NCI-H510A (cell line): ENCODE measurements at regions not wholly inside any gene's neighbourhood (a gene's known extent, or its start where the extent isn't known, plus 50 kb on each side); places are given as distances from the start of the nearest gene placed in this dataset.
"Not testable (repeated sequence)": the region's sequence is repeated elsewhere in the genome, so short reads cannot be mapped to it uniquely, and the experiment has no call there.

Experiments
- DNase-seq: peaks from one replicate; lab custom pipeline; 2025; lab: John Stamatoyannopoulos, UW

GRCh38 chrX:77160301-77160700 is 286.9 kb upstream of the FGF16 start:
- DNase-seq = no peak

- DNase-seq = no peak
Observed at GRCh38 chrX:77162777-77163176, 284.4 kb upstream of the FGF16 start.

GRCh38 chrX:77167993-77168392 is 279.2 kb upstream of the FGF16 start:
- DNase-seq = no peak

- DNase-seq = no peak
Observed at GRCh38 chrX:77174680-77175519, 272.3 kb upstream of the FGF16 start.

GRCh38 chrX:77200663-77201062 is 246.5 kb upstream of the FGF16 start:
- DNase-seq = no peak

GRCh38 chrX:77223046-77223445 is 224.1 kb upstream of the FGF16 start:
- no peak for DNase-seq

- DNase-seq = no peak
Observed at GRCh38 chrX:77264490-77264889, 182.7 kb upstream of the FGF16 start.

GRCh38 chrX:77275392-77275791 is 171.8 kb upstream of the FGF16 start:
- DNase-seq = no peak

GRCh38 chrX:77276742-77277141 is 170.4 kb upstream of the FGF16 start:
- no peak for DNase-seq

- no peak for DNase-seq
Observed at GRCh38 chrX:77277911-77278310, 169.3 kb upstream of the FGF16 start.

- not testable (repeated sequence) for DNase-seq
Observed at GRCh38 chrX:77279373-77279772, 167.8 kb upstream of the FGF16 start.

- no peak for DNase-seq
Observed at GRCh38 chrX:77293331-77293995, 153.7 kb upstream of the FGF16 start.

GRCh38 chrX:77298296-77298695 is 148.9 kb upstream of the FGF16 start:
- no peak for DNase-seq

GRCh38 chrX:77298790-77299189 is 148.4 kb upstream of the FGF16 start:
- peak; percentile 4 for DNase-seq

GRCh38 chrX:77299549-77299948 is 147.6 kb upstream of the FGF16 start:
- no peak for DNase-seq

- DNase-seq = no peak
Observed at GRCh38 chrX:77342004-77342403, 105.2 kb upstream of the FGF16 start.

GRCh38 chrX:77346859-77347258 is 100.3 kb upstream of the FGF16 start:
- no peak for DNase-seq

GRCh38 chrX:77347572-77347971 is 99.6 kb upstream of the FGF16 start:
- no peak for DNase-seq

GRCh38 chrX:77389891-77390290 is 57.3 kb upstream of the FGF16 start:
- no peak for DNase-seq

- DNase-seq = not testable (repeated sequence)
Observed at GRCh38 chrX:77390365-77390764, 56.8 kb upstream of the FGF16 start.

- DNase-seq = no peak
Observed at GRCh38 chrX:77396781-77397180, 50.4 kb upstream of the FGF16 start.
